ENCODE measurements at regions not wholly inside any gene's neighbourhood (a gene's known extent, or its start where the extent isn't known, plus 50 kb on each side); places are given as distances from the start of the nearest gene placed in this dataset.

GRCh38 chr2:175630280-175631244 is 371.5 kb downstream of the LNPK start:
- H3K4me3 Mint-ChIP-seq = no peak overlapping the region
- H3K9me3 Mint-ChIP-seq = no peaks in the 10 kb centered on the region
- no peaks in the 10 kb centered on the region for H3K36me3 Mint-ChIP-seq
- H3K4me1 Mint-ChIP-seq = no peaks in the 10 kb centered on the region
- H3K27ac Mint-ChIP-seq = no peak overlapping the region
- peaks cover 8% of the 10 kb centered on the region for H3K27me3 Mint-ChIP-seq

GRCh38 chr2:175628243-175628642 is 373.8 kb downstream of the LNPK start:
- Mint-ChIP-seq H3K27me3 (peaks cover 8% of the 10 kb centered on the region), H3K4me3 (no peak overlapping the region), H3K9me3 (no peaks in the 10 kb centered on the region), H3K36me3 (no peaks in the 10 kb centered on the region), H3K4me1 (no peaks in the 10 kb centered on the region), H3K27ac (no peak overlapping the region)

- Mint-ChIP-seq H3K4me3 (no peak overlapping the region), H3K36me3 (no peaks in the 10 kb centered on the region), H3K27ac (no peak overlapping the region), H3K27me3 (peaks cover 8% of the 10 kb centered on the region), H3K9me3 (no peaks in the 10 kb centered on the region), H3K4me1 (no peaks in the 10 kb centered on the region)
These were observed 374.7 kb downstream of the LNPK start for GRCh38 chr2:175627405-175627804.

- Mint-ChIP-seq H3K27ac (no peak overlapping the region), H3K36me3 (no peaks in the 10 kb centered on the region), H3K4me1 (no peaks in the 10 kb centered on the region), H3K4me3 (no peak overlapping the region), H3K9me3 (no peaks in the 10 kb centered on the region), H3K27me3 (peaks cover 8% of the 10 kb centered on the region)
These were observed 375.3 kb downstream of the LNPK start for GRCh38 chr2:175626796-175627195.

GRCh38 chr2:175624785-175625184 is 377.3 kb downstream of the LNPK start:
- H3K4me1 Mint-ChIP-seq = no peaks in the 10 kb centered on the region
- H3K4me3 Mint-ChIP-seq = no peak overlapping the region
- H3K9me3 Mint-ChIP-seq = no peaks in the 10 kb centered on the region
- no peaks in the 10 kb centered on the region for H3K36me3 Mint-ChIP-seq
- peaks cover 9% of the 10 kb centered on the region for H3K27me3 Mint-ChIP-seq
- no peak overlapping the region for H3K27ac Mint-ChIP-seq

GRCh38 chr2:175624211-175624761 is 377.8 kb downstream of the LNPK start:
- Mint-ChIP-seq H3K27me3 (peaks cover 9% of the 10 kb centered on the region), H3K36me3 (no peaks in the 10 kb centered on the region), H3K9me3 (no peaks in the 10 kb centered on the region), H3K27ac (no peak overlapping the region), H3K4me1 (no peaks in the 10 kb centered on the region), H3K4me3 (no peak overlapping the region)

- H3K27me3 Mint-ChIP-seq = peaks cover 9% of the 10 kb centered on the region
These were observed 380.2 kb downstream of the LNPK start for GRCh38 chr2:175621821-175622220.

GRCh38 chr2:175620106-175620505 is 382.0 kb downstream of the LNPK start:
- Mint-ChIP-seq H3K4me1 (no peaks in the 10 kb centered on the region), H3K27ac (no peak overlapping the region)

More at GRCh38 chr2:175621821-175622220, 380.2 kb downstream of the LNPK start:
- Mint-ChIP-seq H3K4me3 (no peak overlapping the region), H3K27ac (no peak overlapping the region), H3K36me3 (no peaks in the 10 kb centered on the region), H3K4me1 (no peaks in the 10 kb centered on the region), H3K9me3 (peaks cover 10% of the 10 kb centered on the region)

GRCh38 chr2:175619179-175620045 is 382.7 kb downstream of the LNPK start:
- H3K4me1 Mint-ChIP-seq = no peaks in the 10 kb centered on the region
- H3K4me3 Mint-ChIP-seq = no peak overlapping the region
- no peak overlapping the region for H3K27ac Mint-ChIP-seq

More at GRCh38 chr2:175620106-175620505, 382.0 kb downstream of the LNPK start:
- H3K36me3 Mint-ChIP-seq = no peaks in the 10 kb centered on the region
- peaks cover 8% of the 10 kb centered on the region for H3K27me3 Mint-ChIP-seq
- H3K4me3 Mint-ChIP-seq = no peak overlapping the region
- H3K9me3 Mint-ChIP-seq = peaks cover 10% of the 10 kb centered on the region

GRCh38 chr2:175612280-175612679 is 389.8 kb downstream of the LNPK start:
- Mint-ChIP-seq H3K9me3 (no peaks in the 10 kb centered on the region), H3K4me3 (no peak overlapping the region), H3K27ac (no peak overlapping the region), H3K27me3 (peaks cover 2% of the 10 kb centered on the region), H3K36me3 (no peaks in the 10 kb centered on the region), H3K4me1 (no peaks in the 10 kb centered on the region)

More at GRCh38 chr2:175619179-175620045, 382.7 kb downstream of the LNPK start:
- no peaks in the 10 kb centered on the region for H3K36me3 Mint-ChIP-seq
- peaks cover 10% of the 10 kb centered on the region for H3K9me3 Mint-ChIP-seq
- H3K27me3 Mint-ChIP-seq = peaks cover 8% of the 10 kb centered on the region

- H3K27ac Mint-ChIP-seq = no peak overlapping the region
- no peak overlapping the region for H3K4me3 Mint-ChIP-seq
- H3K4me1 Mint-ChIP-seq = no peaks in the 10 kb centered on the region
- peaks cover 3% of the 10 kb centered on the region for H3K27me3 Mint-ChIP-seq
- H3K36me3 Mint-ChIP-seq = no peaks in the 10 kb centered on the region
- no peaks in the 10 kb centered on the region for H3K9me3 Mint-ChIP-seq
These were observed 395.8 kb downstream of the LNPK start for GRCh38 chr2:175606010-175606841.

- H3K4me1 Mint-ChIP-seq = no peaks in the 10 kb centered on the region
- H3K4me3 Mint-ChIP-seq = no peak overlapping the region
- no peaks in the 10 kb centered on the region for H3K36me3 Mint-ChIP-seq
- H3K27ac Mint-ChIP-seq = no peak overlapping the region
- H3K27me3 Mint-ChIP-seq = peaks cover 2% of the 10 kb centered on the region
- H3K9me3 Mint-ChIP-seq = no peaks in the 10 kb centered on the region
These were observed 396.4 kb downstream of the LNPK start for GRCh38 chr2:175605640-175606009.

GRCh38 chr2:175601969-175602368 is 400.1 kb downstream of the LNPK start:
- no peaks in the 10 kb centered on the region for H3K36me3 Mint-ChIP-seq
- peaks cover 2% of the 10 kb centered on the region for H3K27me3 Mint-ChIP-seq
- H3K4me1 Mint-ChIP-seq = no peaks in the 10 kb centered on the region
- no peaks in the 10 kb centered on the region for H3K9me3 Mint-ChIP-seq
- H3K27ac Mint-ChIP-seq = no peak overlapping the region
- H3K4me3 Mint-ChIP-seq = no peak overlapping the region

- Mint-ChIP-seq H3K9me3 (no peaks in the 10 kb centered on the region), H3K4me3 (no peak overlapping the region), H3K27ac (no peak overlapping the region), H3K27me3 (peaks cover 2% of the 10 kb centered on the region), H3K36me3 (no peaks in the 10 kb centered on the region), H3K4me1 (no peaks in the 10 kb centered on the region)
These were observed 401.9 kb downstream of the LNPK start for GRCh38 chr2:175599966-175600831.

All from activated naive CD4-positive, alpha-beta T cell treated with anti-CD3 and anti-CD28 coated beads, Interleukin-2, amount 50 U/mL, for 24 hours (primary cell).